Epidermal melanocyte (primary cell): ENCODE measurements at regions not wholly inside any gene's neighbourhood (a gene's known extent, or its start where the extent isn't known, plus 50 kb on each side); places are given as distances from the start of the nearest gene placed in this dataset.

Experiments used
- DNase-seq: peaks from one replicate; pipeline ENCODE4 v3.0.0; 2011; ENCODE audit warnings: low spot score; ENCODE audit not compliant: insufficient read length

DNA sequence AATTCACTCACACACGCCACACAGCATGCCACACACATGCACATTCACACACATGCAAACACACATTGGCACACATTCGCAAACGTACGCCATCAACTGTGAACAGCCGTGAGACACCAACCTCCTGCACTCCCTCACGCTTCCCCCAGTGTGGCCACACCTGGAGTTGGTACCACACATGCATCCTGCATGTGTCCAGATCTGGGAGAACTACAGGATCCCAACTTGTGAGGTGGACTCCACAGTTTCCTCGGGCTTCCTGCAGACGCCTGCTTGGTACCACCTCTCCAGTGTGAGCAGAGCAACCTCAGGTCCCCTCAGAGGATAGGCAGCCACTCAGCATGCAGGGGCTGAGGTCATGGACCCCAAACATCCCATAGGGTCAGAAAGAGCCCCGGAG, 239.0 kb downstream of the EIPR1 start:
- no peak for DNase-seq

DNA sequence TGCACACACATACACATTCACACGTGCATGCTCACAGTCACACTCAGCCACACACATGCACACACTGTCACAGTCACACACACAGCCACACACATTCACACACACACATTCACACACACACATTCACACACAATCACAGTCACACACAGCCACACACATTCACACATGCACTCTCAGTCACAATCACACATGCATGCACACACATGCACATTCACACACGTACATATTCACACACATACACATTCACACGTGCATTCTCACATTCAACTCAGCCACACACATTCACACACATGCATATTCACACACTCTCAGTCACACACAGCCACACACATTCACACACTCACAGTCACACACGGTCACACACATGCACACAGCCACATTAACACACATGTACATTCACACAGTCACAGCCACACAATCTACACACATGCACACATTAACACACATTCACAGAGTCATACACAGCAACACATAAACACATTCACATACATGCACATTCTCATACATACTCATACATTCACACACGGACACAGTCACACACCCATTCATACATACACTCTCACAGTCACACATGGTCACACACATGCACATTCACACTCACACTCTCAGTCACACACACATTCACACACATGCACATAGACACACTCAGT, 239.8 kb downstream of the EIPR1 start:
- no peak for DNase-seq

DNA sequence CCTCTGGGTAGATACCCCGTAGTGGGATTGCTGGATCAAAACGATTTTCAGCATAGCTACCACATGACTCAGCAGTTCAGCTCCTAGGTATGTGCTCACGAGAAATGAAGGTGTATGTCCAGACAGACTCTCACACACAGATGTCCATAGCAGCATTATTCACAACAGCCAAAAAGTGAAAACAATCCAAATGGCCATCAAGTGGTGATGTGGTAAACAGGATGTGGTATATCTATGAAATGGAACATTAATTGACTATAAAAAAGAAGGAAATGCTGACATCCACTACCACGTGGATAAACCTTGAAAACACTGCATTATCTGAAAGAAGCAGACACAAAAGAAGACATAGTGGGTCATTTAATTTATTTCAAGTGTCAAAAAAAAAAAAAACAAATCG, 241.9 kb downstream of the EIPR1 start:
- DNase-seq, result no peak

DNA sequence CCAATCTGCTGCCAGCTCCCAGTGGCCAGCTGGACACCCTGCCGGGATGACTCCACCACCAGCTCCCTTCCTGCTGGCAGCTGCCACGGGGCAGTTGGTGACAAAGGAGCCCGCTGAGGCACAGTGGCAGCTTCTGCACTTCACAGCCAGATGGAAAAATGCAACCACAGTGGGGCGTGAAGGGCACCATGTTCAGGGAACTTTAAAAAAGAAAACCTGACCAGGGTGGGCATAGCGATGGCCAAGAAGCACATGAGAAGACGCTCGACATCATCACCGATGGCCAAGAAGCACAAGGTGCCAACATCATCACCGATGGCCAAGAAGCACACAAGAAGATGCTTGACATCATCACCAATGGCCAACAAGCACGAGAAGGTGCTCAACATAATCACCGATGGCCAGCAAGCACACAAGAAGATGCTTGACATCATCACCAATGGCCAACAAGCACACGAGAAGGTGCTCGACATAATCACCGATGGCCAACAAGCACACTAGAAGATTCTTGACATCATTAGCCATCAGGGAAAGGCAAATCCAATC, 243.5 kb downstream of the EIPR1 start:
- DNase-seq, result no peak

DNA sequence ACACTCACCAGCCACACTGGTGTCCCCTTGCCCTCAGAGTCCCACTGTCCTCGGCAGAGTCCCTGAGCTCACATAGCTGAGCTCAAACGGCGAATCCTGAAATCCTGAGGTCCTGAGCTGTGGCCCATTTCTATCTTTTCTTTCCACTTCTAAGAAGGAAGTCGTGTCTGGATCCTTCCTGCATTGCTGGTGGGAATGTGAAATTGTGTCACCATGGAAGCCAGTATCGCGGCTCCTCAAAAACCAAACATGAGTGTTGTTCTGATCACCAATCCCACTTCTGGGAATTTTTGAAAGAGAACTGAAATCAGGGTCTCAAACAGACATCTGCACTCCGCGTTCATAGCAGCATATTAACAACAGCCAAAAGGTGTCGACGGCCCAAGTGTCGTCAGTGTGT, 244.7 kb downstream of the EIPR1 start:
- DNase-seq, result no peak

DNA sequence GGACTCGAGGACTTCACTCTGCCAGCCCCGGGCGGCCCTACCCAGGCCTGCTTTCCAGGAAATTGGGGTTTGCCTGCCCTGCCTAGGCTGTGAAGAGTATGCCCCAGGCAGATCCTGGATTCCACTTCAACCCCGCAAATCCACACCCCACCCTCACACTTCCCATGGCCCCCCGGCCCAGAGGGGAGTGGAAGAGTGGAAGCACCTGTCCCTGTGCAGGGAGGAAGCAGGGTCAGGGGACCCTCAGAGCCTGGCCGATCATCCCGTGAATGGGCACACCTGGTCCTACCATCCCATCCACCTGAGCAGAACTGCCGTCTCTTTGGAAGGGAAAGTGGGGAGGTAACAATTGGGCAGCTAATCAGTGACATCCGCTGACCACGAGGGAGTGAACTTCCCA, 245.2 kb downstream of the EIPR1 start:
- no peak for DNase-seq

DNA sequence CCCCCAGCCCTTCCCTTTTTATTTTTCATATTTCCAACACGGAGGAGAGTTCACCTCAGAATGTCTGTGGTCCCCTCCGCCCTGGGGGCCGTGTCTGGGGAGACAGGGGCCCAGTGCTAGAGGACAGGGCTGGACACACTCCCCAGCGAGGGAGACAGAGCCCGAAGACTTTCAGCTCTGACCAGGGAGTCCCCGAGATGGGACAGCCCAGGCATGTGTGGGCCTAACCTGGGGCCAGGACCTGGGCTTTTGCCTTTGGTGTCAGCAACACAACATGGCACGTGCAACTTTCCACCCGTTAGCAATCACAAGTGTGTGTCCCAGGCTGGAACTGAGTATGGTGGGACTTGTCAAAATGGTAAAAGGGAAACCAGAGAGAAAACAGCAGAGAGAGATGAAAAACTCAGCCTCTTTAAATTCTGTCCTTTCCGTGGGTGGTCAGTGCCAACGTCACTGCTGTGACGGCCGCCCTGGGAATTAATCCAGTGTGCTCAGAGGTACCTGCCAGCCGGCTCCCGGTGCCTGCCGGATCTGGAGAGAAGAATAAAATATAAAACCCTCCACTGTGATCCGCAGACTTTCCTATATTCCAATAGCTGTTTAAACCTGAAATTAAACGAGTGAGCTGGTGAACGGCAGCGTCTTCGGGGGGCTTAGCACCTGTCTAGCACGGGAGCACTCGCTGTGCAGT, 245.8 kb downstream of the EIPR1 start:
- DNase-seq, result no peak

DNA sequence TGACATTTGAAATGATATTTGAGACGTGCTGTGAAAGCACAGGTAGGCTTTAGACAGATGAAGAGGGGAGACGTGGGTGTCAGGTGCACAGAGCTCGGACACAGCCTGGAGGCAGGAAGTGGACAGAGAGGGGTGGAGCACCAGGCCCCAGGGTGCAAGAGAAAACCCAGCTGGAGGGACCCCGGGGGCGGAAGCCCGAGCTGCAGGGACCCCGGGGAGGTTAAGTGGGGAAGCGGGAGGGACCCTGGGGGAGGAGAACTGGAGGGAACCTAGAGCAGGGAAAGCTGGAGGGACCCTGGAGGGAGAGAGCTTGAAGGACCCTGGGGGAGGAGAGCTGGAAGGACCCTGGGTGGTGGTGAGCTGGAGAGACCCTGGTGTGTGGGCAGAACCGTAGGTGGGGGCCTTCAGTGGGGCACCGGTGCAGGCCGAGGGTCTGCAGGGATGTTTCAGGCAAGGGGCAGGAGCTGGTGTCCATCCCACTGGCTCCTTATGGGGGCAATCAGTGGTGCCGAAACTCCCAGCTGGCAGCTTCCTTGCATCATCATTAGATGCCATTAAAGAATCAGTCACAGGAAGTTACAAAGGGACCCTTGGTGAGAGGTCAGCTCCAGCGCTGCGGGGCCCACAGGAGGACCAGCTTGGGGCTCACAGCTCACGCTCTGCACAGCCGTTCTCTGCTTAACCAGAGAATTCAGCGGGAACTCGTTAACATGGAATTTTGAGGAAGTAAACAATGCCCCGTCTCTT, 246.6 kb downstream of the EIPR1 start:
- no peak for DNase-seq

DNA sequence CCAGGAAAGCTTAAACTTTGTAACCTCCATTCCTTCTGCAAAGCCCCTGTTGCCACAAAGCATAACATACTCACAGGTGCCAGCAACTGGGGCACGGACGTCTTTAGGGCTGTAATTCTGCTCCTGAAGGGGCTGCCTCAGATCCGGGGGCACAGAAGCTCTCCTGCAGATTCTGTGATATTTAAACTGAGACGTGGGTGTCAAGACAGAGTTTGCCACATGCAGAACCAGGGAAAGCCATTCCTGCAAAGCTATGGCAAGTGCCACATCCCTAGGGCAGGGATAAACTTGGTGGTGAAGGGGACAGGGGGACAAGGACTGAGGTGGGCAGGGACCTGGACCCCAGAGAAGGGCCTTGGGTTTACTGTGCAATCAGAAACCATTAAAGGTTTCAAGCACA, 247.2 kb downstream of the EIPR1 start:
- DNase-seq, result no peak

DNA sequence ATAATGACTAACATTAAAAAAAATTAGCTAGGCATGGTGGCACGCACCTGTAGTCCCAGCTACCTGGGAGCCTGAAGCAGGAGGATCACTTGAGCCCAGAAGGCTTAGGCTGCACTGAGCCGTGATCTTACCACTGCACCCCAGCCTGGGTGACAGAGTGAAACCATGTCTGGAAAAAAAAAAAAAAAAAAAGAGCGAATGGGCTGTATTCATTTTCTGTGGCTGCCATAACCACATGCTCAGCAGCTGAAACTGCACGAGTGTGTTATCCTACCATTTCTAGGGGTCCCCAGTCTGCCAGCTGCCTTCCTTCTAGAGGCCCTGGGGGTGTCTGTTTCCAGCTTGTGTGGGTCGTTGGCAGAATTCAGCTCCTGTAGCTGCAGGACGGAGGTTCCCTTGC, 247.8 kb downstream of the EIPR1 start:
- DNase-seq, result no peak

DNA sequence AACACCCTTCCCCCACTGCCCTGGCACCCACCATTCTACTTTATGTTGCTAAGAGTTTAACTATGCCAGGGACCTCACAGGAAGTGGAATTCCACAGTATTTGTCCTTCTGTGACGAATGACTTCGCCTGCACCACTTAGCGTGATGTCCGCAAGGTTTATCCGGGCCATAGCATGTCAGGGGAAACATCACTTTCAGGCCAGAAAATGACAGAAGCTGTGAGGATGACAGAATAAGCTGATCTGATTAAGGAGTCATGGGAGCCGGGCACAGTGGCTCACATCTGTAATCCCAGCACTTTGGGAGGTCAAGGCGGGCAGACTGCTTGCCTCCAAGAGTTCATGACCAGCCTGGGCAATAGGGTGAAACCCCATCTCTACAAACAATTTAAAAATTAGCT, 248.8 kb downstream of the EIPR1 start:
- DNase-seq, result no peak

DNA sequence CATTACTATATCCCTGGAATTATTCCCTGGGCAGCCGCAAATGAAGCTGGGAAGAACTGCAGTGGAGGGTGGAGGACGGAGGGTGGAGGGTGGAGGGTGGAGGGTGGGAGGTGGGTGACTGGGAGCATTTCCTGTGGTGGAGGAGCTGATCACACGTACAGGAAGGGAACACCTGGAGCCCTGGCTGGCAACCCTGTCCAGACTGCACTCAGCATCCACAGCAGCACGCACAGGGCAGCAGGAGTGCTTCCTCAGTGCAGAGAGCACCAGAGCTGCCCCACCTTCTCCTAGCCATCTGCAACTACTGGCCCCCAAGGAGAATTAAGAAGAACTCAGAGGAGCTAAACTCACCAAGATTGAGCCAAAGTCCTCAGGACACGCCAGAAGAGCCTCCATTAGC, 249.9 kb downstream of the EIPR1 start:
- no peak for DNase-seq

DNA sequence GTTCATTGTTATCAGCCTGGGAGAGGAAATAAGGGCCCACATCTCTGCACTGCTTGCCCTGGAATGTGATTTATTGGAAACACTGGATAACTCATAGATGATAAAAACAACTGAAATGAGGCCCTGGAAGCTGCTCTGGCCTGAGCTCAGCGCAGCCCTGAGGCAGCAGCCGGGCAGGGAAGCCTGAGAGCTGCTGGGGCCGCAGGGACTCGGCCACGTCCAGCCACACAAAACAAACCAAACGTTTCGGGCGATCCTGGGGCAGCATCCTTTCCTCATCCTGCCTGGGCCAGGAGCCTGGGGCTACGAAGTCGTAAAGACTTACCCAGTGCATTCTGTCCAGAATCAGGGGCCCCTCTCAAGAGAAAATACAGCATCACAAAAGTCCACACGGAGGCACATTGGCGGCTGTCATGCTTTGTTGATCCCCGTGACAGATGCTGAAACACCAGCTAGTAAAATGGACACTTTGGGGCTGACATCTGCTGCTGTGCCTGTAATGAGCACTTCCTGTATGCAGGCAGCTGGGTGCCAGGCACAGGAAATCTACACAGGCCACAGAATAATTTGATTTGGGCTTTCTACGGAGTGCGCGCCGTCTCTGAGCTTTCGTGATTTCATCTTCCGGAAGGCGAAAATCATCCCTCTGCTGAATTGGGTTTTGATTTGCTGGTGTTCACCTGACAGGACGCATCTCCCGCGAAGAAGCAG, 250.6 kb downstream of the EIPR1 start:
- DNase-seq, result no peak

DNA sequence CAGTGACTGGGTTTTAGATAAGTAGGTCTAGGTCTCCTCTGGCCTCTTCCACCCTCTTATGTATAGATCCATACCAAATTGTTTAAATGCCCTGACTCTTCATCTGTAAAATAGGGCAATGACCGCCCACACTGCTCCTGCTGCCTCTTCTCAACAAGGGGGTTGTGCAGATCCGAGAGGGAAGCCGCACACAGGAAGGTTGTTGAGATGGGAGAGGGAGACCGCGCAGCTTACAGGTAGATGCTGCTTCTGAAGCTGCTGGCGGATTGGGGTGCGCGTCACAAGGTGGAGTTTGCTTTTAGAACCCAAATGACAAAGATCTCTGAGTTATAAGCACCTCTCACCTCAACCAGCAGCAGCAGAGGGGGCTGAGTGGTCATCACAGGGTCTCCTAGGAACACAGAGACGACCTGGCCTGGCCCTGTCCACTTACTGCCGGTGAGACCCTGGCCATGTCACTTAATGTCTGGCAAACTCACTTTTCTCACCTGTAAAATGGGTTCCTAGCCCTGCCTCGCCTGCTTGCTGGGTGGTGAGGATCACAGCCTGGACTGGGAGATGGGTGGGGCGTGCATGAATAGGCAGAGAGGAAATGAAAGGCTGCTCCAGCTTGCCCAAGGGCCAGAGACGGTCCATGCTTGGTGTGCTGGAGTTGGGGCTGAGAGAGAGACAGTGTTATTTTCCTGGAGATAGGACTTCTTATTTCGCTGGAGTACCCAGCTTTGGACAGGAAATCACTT, 251.3 kb downstream of the EIPR1 start:
- no peak for DNase-seq

DNA sequence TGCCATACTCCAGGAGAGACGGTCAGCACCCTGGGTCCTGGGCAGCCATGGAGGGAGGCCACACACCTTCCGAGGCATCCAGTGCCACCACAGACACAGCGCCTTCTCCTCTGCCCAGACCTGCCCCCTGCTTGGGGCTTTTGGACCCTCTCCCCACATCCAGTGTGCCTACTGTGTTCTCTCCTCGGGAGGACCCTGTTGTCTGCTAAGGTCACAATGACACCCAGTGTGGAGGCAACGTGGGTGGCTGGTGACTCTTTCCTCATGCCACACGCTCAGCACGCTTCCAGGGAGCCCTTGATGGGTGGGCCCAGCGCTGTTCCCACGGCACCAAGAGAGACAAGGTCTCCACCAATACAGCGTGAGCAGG, 251.9 kb downstream of the EIPR1 start:
- DNase-seq, result no peak

DNA sequence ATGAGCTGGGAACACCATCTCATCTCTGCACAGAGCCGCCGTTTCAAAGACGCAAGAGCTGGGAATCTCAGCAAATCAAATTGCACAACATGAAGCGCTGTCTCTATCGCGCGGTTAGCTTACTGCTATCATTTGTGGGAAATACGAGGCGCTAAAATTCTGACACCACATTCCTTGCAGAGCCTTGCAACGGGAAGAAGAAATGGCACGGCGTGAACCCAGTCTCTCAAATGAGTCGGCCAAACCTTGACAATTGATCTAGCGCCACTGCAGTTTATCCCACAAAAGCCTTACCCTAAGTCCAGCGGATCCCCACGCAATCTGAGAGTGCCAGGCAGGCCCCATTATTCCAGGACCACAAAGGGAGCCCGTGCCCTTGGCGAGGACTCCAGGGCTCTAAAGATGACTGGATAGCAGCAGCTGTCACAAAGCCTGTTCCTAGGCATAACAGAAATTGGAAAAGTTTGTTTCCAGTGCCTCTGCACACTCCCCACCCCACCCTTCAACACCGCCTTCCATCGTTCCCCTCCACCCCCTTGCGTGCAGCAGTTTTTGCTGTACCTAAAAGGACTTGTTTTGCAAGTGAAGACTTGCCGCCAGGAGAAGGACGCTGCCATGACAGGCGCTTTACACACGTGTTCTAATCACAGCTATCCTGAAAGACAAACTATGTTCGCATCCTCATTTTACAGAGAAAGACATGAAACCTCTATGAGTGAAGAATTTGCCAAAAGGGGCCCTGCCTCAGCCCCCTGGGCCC, 252.4 kb downstream of the EIPR1 start:
- no peak for DNase-seq

DNA sequence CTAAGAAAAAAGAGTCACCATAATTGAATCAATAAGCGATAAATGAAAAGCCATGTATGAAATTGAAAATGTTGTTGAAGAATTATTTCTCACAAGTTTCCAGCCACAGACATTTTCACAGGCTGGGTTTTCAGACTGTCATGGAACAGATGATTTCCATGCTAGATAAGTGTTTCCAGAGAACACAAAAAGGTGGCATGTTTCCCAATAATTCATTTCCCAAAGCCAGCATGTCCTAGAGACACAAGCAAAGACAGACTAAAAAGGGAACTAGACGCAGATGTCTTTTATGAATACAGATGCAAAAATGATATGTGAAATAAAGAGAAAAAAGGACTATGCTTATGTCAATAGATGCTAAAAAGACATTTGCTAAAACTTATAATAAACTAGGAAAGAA, 255.1 kb downstream of the EIPR1 start:
- no peak for DNase-seq

DNA sequence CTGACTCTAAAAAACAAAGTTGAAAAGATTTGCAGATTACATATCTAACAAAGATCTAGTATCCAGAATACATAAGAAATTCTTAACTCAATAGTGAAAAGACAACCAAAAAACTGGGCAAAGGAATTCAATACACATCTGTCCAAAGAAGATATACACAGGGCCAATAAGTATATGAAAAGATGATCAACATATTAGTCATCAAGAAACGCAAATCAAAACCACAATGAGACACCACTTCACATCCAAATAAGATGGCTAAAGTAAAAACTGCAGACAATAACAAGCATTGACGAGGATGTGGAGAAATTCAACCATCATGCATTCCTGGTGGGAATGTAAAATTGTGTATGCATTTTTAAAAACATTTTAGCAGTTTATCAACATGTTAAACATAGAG, 256.0 kb downstream of the EIPR1 start:
- no peak for DNase-seq

DNA sequence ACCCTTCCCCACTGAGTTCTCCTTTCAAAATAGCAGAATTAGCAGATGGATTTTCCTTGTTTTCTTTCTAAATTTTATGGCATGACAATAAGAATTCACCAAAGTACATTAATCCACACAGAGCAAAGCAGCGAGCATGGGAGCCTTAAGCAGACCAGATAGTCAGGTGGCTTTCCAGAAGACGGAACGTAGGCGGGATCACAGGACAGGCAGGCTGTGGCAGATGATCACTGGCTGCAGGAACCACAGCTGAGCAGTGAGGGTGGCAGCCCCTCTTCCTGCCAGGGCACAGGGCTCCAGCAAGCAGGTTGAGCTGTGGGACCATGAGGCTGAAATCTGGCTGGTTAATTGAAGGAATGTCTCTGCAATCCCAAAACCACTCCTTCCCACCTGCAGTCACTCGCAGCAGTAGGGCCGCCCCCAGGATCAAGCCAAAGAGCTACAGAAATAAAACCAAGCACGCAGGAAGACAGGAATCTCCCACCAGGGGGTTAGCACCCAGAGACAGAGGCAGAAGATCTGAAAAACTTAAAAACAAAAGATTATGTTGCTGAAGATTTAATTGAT, 259.9 kb downstream of the EIPR1 start:
- DNase-seq, result no peak

DNA sequence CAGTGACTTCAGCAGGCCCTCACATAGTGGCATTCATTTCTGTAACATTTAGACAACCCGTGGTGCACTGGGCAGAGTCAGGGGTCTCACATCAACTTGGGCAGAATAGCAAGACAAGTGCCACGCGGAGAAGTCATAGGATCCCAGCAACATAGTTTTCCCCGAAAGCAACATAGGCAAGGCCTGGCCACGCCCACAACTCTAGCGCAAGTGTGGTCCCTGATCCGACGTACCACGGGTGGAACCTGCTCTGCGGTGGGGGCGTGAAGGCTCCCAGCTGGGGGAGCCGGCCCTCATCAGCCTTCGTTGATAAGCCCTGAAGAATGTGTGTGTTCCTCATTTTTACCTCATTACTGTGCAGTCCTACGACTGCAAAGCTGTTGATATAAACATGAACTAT, 261.2 kb downstream of the EIPR1 start:
- no peak for DNase-seq
